ENCODE measurements at regions not wholly inside any gene's neighbourhood (a gene's known extent, or its start where the extent isn't known, plus 50 kb on each side); places are given as distances from the start of the nearest gene placed in this dataset.
"Not testable (repeated sequence)": the region's sequence is repeated elsewhere in the genome, so short reads cannot be mapped to it uniquely, and the experiment has no call there.

DNA sequence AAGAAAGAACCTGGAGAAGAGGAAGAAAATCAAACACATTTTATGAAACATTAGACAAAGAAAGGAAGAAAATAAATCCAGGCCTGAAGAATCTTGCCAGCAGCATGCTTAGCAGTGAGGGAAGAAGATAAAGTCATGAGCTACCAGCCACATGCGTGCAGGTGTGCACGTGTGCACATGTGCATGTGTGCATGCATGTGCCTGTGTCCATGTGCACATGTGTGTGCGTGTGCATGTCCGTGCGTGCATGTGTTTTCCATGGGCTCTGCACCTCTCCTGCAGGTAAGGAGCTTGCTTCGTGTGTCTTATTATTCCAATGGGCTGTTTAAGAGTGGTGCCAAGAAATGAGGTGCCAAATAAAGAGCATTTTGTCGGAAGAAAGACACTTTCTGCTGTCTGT is 322.2 kb downstream of the FGFR2 start:
- no peak for DNase-seq (ENCODE audit: low spot score)

DNA sequence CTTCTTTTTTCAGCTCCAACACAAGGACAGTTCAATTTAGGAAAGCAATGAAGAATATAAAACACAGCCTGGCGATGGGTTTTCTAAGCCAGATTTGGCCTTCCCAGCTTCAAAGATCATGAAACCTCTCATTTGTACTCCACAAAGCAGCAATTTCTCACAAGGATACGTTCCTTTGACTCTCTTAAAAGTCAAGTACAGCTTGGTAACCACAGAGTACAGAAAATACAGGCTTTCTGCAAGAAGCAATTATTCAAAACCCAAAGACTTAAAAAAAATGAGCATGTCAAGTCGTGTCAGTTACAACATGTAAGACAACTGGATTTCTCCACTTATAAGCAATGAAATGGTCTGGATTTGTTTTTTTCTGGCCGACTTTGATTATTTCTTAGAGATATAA is 321.4 kb downstream of the FGFR2 start:
- DNase-seq (ENCODE audit: low spot score), result no peak

DNA sequence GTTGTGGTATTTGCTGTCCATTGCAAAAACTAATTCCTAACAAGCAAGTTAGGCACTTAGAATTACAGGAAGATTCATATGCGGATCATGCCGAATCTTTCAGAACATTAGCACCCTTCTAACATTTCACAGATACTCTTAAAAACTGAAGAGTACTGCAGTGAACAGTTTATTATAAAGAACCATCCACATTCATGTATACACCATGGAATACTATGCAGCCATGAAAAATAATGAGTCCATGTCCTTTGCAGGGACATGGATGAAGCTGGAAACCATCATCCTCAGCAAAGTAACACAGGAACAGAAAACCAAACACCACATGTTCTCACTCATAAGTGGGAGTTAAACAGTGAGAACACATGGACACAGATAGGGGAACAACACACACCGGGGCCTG is 319.9 kb downstream of the FGFR2 start:
- not testable (repeated sequence) for DNase-seq (ENCODE audit: low spot score)

DNA sequence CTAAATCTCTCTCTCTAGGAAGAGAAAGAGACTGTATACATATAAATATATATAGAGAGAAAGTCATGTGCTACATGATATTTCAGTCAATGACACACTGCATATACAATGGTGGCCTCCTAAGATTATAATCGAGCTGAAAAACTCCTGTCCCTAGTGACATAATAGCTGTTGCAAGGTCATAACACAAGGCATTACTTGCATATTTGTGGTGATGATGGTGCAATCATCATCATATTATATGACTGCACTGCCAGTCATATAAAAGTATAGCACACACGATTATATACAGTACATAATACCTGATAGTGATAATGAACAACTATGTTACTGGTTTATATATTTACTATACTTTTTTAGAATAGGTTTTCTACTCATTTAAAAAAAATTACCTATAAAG is 316.7 kb downstream of the FGFR2 start:
- DNase-seq (ENCODE audit: low spot score), result no peak

DNA sequence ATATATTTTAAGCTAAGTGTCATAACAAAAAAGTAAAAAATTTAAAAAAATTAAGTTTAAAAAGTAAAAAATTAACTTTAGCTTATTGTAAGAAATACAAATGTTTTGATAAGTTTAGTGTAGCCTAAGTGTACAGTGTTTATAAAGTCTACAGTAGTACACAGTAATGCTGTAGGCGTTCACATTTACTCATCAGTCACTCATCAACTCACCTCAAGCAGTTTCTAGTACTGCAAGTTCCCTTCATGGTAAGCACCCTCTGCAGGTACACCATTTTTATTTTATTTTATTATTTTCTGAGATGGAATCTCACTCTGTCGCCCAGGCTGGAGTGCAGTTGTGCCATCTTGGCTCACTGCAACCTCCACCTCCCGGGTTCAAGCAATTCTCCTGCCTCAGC is 316.0 kb downstream of the FGFR2 start:
- DNase-seq (ENCODE audit: low spot score), result no peak

DNA sequence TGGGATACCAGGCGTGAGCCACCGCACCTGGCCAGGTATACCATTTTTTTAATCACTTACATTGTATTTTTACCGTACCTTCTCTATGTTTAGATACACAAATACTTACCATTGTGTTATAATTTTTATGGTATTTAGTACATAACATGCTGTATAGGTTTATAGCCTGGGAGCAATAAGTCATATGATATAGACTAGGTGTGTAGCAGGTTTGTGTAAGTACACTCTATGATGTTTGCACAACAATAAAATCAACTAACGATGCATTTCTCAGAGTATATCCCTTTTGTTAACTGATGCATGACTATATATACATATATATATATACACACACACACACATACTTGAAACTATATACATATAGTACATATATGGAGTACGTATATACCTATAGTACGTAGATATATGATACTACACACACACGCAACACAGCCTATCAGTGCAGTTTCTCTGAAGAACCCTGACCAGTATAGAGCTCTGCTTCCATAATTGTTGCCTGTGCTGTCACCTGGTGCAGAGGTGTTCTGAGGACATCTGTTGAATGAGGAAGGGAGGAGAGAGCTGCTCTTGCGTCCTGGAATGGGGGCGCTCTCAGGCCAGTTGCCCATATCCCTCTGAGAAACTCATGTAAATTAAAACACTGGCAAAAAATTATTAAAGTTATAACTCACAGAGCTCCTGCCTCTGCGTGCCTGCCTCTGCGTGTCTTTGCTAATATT is 315.3 kb downstream of the FGFR2 start:
- no peak for DNase-seq (ENCODE audit: low spot score)

DNA sequence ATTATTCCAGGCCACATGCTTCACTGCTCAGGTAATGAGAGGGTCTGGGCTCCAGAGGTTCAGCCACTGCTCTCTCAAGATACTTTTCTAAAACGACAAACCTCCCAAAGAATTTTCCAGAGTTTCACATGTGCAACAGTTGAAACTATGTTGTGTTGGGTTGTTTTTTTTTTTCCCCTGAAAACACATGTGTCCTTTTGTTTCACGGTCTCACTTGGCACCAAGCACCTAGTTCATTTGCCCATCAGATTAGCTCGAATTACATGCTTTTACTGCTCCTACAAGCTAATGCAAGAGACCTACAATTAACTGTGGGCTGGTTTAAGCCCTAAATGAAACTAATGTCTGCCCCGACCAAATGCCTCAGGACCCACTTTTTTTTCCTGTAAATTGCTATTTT is 313.3 kb downstream of the FGFR2 start:
- no peak for DNase-seq (ENCODE audit: low spot score)

DNA sequence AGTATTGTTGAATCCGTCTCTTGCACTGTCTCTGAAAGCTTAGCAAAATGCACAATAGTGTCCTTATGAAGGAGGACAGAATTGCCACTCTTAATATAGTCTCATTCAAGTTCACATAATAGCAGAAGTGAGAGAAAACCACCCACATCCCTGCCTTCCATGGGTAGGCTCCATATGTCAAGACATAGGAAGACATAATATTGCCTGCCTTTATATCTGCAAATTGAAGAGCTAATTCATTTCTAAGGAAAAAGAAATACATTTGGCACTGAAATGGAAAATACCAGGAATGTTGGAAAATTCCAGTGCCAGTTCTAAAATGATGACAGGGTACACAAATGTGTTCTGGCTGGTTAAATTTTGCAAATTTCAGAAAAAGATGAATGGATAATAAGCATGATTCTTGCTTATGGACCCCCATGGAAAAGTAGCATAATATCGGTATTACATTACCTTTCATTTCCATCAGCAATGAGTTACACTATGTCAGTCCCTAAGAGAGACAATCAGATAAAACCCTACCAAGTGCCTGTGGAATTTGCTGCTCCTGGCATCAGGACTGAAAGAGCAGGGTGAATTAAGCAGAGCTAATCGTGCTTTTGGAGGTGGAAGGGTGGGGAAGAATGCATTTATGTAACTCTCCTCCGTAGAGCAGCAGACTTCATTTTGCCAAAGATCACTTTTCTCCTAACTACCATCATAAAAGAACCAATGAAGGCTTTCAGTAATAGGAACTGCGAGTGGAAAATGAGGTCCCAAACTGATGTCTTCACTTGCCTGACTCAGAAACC is 312.6 kb downstream of the FGFR2 start:
- no peak for DNase-seq (ENCODE audit: low spot score)

DNA sequence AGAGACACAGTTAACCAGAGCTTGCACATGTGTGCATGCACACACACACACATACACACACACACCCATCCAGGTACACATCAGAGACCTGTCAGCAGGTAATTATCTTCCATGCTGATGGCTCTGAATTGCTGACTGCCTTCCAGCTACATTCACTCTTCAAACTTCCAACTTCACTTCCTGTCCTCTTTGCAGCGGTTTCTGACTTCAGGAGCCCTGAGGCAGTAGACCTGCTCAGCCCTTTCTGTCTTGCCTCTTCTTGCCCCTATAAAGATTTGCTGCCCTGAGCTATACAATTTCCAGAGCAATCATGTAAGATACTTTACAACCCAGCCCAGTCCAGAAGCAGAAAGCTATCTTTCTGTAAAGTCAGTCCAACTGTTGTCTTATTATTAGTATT is 310.2 kb downstream of the FGFR2 start:
- DNase-seq (ENCODE audit: low spot score), result no peak

DNA sequence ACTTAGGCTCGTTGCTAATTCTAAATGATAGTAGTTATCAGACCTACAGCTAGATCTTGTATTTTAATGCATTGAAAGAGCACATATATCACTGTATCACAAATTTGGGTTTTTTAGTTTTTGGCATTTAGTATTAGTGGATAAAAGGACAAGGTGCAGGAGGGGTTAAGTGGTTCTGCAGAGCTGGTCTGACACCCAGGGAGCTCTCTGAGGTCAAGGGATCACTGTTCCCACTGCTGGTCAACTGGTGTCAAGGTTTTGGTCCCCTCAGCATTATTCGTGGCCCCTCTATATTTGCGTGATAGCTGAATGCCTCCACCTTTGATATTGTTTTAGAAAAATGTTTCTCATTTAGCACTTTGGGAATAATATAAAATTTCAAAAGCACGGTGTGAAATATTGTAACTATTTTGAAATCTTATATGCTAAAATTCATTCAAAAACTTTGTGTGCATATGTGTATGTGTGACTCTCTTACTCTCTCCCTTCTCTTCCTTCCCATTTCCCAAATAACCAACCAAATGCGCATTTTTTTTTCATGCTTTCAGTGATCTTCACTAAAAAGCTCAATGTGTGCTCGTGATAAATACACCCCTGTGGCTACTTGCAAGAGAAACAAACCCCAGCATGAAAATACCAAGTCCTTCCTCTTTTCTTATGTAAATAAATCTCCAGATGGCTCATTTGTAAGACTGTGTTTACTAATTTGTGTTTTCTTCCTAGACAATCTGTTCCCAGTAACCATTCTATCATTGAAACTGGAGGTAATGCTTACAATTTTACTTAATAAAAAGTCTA is 309.2 kb downstream of the FGFR2 start:
- DNase-seq (ENCODE audit: low spot score), result no peak

DNA sequence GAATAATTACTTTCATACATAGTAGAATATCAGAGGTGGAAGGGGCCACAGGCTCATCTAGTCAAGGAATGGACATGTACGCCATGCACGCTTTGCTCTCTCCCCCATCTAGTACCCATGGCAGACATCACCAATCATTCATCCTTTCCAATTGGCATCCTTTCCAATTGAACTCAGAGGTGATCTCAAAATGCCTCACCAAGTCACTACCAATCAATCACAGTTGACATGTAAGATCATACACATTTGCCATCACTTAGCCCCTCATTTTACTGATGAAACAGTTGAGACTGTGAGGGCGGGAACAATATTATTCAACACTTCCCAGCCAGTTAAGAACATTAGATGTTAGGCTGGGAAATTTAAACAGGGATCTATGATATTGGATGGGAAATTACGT is 308.4 kb downstream of the FGFR2 start:
- no peak for DNase-seq (ENCODE audit: low spot score)

DNA sequence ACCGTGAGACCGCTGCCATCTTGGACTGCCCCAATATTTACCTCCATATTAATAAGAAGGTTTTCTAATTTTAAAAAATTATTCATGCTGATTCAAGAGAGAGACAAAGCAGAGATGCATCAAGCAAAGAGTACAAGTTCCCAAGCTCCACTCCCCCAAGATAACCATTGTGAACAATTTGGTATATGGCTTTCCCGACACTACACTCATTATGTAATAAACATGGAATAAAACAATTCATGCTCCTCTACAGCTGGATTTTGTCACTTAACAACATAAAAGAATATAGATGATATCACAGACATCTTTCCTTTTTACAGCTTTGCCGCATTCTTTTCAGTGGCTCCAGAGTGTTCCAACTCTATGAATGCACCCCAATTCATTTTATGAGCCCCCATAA is 307.6 kb downstream of the FGFR2 start:
- DNase-seq (ENCODE audit: low spot score), result no peak

DNA sequence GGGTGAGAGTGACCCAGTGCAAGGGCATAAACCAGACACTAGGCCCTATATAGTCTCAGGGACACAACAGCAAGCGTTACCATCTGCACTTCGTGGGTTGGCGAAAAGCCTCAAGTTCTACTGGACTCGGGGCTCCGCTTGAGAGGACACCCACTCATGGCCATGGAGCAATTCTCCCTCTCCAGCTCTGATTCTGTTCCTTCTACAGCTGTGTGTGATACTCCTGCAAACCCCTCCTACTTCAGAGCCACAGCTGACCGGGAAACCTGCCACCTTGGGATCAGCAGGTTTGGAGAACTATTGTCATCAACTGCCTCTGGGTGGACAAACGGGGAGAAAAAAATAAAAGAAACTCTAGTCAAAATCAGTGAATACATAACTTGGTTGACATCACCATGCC is 306.9 kb downstream of the FGFR2 start:
- no peak for DNase-seq (ENCODE audit: low spot score)

DNA sequence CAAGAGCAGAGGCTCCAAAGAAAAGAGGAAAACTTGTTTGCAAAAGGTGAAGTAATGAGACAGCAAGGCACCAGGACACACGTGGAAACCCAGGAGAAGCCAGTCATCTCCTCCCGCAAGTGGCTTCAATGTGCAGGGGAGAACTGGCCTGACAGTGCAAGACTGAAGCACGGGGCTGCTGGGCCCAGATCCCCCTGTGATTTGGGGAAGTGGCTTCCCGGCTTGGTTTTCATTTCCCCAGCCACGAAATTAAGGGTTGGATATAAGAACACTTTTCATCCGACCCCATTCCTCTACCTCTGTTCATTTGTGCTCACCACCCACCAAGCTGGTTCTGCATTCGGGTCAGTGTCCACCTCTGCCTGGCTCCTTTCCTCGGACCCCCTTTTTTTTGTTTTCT is 306.4 kb downstream of the FGFR2 start:
- DNase-seq (ENCODE audit: low spot score), result no peak

DNA sequence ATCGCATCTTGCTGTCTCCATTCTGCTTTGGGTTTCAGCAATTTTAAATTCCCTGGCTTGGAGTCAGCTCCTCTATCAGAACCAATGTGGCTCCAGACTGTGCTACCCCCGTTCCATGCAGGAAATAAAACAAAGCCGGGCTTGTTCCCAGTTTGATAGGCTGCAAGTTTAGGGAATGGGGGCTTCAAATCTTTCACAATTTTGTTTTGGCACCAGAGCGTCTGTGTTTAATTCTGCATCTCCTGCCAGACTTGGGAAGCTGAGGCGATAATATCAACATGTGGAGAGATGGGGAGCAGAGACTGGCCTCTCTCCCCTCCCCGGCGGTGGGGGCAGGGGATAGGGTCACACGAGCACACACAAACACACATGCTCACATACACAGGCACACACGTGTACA is 305.9 kb downstream of the FGFR2 start:
- DNase-seq (ENCODE audit: low spot score), result no peak

DNA sequence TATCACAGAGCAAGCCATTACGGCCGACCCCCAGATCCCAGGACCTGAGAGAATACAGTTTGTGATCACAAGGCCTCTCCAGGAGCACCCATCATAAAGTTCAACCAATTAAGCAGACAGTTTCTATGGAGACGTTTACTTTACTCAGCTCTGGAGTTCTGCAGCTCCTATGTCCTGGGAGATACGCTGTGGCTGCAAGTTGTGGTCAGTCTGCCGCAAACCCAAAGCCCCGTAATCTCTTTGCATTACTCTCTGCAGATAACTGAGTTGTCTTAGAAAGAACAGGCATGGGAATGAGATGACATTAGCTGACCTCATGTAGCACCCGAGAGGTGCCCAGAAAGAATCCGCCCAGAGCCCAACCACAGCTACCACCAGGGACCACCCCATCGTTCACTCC is 305.1 kb downstream of the FGFR2 start:
- DNase-seq (ENCODE audit: low spot score), result no peak

DNA sequence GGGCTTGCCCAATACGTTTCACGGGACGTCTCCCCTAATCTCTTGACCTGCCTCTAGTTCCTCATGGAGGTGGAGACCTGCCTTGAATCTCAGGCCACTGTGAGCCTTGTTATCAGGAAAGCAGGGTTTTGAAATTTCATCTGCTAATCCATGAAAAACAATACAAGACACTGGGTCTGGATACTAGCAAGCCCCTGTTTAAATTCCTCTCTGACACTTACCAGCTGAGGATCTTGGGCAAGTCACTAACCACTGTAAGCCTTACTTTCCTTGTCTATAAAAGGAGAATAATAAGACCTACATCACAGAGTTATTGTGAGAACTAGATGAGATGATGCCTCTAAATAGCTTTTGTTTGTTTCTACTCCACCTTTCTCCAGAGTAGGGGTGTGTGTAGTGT is 303.6 kb downstream of the FGFR2 start:
- DNase-seq (ENCODE audit: low spot score), result no peak

DNA sequence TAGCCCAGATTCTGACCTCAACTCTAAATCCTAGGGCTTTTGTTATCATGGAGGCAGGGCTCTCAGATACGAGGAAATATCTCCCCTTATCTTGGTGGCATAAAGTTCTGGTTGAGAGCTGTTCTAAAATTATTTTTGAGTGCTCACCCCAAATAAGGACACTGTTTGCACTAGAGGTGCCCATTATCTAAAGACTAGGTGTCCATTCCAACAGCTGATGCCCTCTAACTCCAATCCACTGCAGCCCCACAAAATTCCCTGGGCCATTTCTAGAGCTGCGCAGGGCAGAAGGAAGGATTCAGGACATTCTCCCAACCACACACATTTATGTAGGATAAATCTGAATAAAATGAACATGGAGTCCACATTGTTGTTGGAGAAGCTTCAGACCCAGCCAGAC is 301.9 kb downstream of the FGFR2 start:
- DNase-seq (ENCODE audit: low spot score), result no peak

DNA sequence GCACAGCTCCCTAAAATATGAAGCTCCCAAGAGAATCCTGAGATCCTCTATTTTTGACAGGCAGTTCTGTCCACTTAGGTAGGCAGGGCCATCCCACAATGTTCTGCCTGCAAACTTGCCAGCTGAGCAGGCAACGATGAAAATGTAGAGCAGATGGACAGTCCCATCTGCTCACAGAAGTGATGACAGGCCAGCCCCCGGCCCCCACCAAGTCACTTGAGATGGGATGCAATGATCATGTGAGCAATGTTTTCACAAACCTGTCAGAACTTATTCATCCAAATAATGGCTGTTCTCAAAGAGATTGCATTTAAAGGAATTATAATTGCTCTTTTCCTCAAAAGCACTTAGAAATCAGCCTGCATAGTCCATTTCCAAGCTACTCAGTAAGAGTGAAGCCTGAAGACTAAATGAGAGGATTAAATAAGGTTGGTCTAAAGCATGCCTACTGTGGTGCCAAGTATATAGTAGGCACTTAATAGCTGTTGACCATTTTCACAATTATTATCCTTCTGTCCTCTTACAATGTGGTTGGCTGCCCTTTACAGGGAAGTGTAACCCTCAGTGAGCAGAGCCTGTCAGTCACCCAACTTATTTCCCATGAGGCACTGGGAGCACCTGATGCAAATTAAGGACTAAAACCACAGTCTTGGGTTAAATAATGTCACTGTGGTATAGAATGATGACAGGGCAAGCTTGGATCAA is 301.2 kb downstream of the FGFR2 start:
- no peak for DNase-seq (ENCODE audit: low spot score)

DNA sequence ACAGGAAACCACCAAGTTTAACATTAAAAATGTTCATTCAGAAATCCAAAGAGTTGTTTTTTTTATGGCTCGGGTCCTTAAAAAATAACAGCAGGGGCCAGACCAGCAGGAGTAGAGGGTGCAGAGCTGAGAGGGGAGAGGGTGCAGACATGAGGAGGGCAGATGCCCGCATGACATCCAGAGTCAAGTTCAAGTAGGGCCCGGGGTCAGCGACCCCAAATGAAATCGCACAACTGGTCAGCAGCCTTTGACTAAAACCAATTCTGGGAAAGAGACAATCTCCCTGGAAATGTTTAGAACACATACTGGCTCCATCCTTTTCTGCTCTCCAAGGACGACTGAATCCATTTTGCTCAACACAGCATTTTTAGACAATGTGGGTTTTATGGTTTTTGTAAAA is 297.5 kb downstream of the FGFR2 start:
- no peak for DNase-seq (ENCODE audit: low spot score)

DNA sequence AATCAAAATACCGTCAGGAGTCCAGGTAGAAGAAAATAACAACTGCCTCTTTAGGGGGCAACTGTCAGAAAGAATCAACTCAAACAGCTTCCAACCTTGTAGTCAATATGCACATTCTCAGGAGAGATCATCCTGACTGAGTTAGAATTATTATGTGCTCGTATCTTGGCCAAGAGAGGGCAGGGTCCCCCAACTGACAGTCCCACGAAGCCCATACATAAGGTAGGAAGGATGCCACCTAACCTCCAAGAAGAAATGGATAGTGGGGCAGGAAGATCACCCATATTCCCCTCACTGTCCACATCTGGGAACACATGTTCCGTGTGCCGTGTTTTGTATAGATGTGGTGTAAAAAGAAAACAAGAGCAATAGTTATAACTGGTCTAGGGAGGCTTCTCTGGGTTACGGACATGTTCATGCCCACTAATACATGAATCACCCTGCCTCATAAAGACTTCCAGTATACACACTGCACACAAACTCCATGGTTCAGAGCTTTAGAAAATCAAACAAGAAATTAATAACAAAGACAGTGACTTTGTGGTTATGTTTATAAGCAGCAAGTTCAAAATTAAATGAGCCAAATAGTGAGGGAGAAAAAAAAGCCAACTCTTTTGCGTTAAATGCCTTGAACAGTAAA is 295.6 kb downstream of the FGFR2 start:
- no peak for DNase-seq (ENCODE audit: low spot score)
